Right renal pelvis (tissue), 4 donors: ENCODE measurements at regions not wholly inside any gene's neighbourhood (a gene's known extent, or its start where the extent isn't known, plus 50 kb on each side); places are given as distances from the start of the nearest gene placed in this dataset.

Source experiments
- DNase-seq, 4 donors: peaks; one replicate each; pipeline ENCODE4 v3.0.0-alpha.2; 2013; ENCODE audit warnings: low read depth in 4 of 4, low spot score in 3 of 4, missing footprints in 1 of 4

GRCh38 chr1:81700728-81701470 lies 99.8 kb upstream of the ADGRL2 start:
- no peak for DNase-seq

- no peak for DNase-seq
Observed at GRCh38 chr1:81699234-81699633, 101.5 kb upstream of the ADGRL2 start.

- no peak for DNase-seq
Observed at GRCh38 chr1:81695741-81696140, 105.0 kb upstream of the ADGRL2 start.

DNA sequence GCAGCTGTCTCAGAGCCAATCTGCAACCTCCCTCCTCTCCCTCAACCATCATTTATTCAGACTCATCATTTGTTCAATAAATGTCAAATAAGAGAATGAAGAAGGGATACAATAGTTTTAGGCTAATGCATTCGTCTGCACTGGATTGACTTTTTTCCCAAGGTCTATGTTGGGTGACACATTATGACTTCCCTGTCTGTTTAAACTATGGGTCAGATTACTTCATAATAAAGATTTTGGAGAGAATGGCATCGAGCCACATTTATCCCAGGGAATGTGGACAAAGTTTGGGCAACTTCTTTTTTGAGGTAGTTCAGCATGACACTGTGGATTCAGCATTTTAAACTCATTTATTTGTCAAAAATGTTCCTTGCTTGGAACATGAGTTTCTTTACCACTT lies 107.4 kb upstream of the ADGRL2 start:
- no peak for DNase-seq

- DNase-seq: no peak
Observed at GRCh38 chr1:81690676-81691453, 109.9 kb upstream of the ADGRL2 start.

- no peak for DNase-seq
Observed at GRCh38 chr1:81689531-81689941, 111.2 kb upstream of the ADGRL2 start.

DNA sequence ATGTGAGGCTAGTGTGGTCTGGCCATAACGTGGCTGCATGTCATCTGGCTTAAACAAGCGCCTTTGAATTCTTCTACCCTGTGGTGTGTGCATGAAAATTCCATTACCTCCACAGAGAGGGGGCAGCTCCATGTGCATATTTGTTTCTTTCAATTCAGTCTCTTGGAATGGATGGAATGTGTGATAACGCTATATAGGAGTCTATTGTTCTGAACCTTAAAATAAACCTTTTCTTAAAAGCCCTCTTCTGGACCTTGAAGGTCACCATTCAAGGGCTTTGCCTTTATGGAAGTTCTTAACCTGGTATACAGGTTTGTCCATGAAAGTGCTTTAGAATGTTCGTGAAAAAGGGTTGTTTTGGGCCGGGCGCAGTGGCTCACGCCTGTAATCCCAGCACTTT lies 118.2 kb upstream of the ADGRL2 start:
- DNase-seq: no peak

DNA sequence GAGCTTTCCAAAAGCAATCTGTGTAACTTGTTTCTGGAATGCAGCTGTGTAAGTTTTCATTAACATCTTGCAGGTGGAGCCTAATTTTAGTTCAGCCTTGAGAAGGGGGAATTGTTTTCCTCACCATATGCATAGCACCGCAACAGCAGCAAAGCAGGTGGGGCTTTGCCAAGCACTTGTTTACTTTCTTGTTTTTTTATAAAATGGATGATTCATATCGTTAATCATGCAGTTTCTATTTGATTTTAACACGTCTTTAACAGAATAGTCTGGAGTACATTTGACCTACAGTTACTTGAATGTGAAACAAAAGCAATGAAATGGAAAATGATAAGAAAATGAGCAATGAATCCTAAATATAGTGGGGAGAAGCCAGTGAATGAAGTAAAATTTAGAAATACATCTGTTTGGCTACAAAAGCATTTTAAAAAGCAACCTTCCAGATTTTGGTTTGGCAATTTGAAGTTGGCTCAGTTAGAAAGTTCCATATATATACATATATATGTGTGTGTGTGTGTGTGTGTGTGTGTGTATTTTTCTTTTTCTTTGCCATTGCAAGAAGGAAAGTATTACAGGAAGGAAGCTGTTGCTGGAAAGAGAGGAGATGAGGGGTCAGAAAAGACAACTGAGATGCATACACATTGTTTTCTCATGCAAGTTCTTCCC lies 119.0 kb upstream of the ADGRL2 start:
- no peak for DNase-seq

GRCh38 chr1:81681114-81681513 lies 119.6 kb upstream of the ADGRL2 start:
- DNase-seq: no peak

DNA sequence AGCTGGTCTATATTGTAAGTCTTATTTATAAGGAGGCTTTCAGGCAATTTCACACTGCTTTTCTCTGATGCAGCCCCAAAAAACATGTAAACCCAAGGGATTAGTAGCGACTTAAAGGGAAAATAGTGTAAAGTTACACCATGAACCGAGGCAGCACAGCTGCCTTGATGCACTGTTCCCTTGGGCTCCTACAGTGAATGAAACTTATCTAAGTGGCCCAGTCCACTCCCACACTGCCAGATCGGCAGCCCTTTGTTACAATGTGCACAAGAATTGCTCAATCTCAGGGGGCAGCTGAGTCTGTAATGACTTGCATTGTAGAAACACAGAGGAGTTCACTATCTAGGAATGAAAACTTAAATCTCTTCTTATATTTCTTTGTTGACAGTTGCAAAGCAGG lies 120.8 kb upstream of the ADGRL2 start:
- DNase-seq: no peak

GRCh38 chr1:81678779-81679178 lies 122.0 kb upstream of the ADGRL2 start:
- DNase-seq: no peak

DNA sequence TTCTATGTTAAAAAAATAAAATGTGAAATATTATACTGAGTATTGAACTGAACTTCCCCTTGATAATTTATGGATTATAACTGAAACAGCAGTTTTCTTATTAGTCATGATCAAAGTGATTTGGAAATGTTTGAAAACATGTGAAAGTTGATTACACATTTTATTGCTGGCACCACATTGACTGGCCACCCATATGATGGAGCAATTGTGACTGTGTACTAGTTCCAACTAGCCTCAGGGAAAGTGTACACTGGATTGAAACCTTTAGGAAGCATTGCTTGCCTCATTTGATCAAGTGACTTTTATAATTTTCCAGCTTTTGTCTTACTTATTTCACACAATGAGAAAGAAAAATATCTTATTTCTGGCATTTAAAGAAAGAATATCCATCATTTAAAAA lies 128.0 kb upstream of the ADGRL2 start:
- no peak for DNase-seq

DNA sequence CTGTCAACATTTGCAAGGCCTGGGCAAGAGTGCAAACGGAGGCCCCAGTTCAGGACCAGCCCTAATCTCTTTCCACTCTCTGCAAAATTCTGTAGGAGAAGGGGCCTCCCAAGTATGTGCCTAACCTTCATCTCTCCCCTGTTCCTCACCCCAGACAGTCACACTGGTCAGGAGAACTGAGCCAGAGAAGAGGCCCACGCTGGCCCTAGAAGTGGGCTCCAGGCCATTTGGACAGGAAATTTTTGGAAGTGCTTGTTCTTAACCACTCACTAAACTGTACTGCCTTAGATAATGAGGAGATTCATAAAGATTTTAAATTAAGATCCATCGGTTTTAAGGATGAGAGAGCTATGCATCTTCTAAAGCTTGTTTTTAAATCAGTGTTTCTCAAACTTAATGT lies 129.7 kb upstream of the ADGRL2 start:
- DNase-seq: no peak

GRCh38 chr1:81670286-81670685 lies 130.4 kb upstream of the ADGRL2 start:
- DNase-seq: peak; percentile 28 to 68 (median 61)

- no peak for DNase-seq
Observed at GRCh38 chr1:81666586-81666985, 134.1 kb upstream of the ADGRL2 start.

GRCh38 chr1:81664341-81664740 lies 136.4 kb upstream of the ADGRL2 start:
- DNase-seq: no peak

DNA sequence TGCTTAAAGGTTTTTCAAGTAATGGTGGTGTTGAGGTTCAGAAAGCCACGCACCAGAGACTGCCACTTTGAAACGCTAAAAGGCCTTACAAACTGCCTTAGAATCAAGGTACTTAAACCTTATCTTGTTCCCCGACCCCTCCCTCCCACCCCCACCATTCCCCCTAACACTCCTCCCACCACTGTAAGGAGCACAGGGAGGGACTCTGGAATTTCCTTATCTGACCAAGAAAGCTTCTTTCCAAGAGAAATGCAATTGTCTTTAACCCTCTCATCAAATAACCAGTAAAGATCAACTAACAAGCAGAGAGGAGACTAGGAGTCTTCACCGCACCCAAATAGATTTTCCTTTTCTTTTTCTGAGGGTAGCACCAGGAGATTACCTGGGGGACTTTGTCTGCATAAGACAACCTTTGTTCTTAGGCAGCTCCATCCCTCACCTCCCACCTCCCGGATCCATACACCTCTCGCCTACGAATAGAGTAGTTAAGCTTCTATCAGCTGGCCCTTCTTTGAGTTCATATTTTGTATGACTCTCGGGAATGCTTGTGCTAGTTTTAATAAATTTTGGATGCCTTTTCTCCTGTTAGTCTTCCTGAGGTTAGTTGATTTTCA lies 137.7 kb upstream of the ADGRL2 start:
- no peak for DNase-seq

DNA sequence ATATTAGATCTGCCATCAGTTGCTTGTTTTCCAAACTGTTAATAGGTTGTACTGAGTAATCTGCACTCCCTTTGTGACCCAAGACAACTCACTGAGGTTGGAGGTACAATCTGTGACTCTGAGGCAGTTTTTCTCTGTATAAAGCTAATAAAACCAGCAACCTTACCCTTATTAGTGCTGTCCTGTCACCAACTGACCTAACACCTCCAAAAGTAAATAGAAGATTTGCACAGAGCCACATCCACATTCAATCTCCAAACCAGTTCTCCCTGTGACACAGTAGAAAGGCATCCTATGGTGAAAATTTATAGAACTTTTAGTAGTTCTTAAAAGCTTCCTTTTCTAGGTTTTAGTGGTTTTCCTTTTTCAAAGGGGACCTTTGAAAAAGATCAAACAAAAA lies 140.4 kb upstream of the ADGRL2 start:
- DNase-seq: no peak

GRCh38 chr1:81654657-81655056 lies 146.1 kb upstream of the ADGRL2 start:
- DNase-seq: no peak

DNA sequence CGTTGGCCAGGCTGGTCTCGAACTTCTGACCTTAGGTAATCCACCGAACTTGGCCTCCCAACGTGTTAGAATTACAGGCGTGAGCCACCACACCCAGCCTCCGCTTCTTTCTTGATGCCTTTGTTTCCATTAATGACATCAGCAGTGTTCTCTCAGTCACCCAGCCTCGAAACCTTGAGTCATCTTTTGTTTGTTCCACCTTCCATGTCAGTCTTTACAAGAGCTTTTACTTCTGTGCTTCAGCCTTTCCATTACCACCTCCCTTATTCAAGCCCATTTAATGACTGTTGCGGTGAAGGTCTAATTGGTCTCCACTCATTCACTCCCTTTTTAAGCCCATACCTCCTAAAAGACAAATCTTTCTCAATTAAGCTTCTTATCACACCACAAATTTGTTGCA lies 146.6 kb upstream of the ADGRL2 start:
- DNase-seq: no peak

DNA sequence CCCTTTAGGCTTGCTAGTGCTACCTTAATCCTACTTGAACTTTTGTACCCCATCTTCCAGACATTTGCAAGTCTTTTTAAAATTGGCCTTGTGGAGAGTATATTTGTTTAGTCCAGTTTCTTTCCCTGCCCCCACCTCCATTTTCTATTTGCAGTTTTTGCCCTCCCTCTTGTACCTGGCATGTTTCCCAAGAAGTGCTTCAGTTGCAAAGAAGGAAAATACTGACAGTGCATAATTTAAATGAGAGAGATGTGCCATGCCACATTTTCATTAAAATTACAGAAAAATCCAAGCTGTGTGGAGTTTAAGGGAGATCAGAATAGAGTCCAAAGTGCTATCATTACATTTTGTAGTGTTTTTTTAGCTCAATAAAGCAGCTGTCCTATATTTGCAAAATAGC lies 150.0 kb upstream of the ADGRL2 start:
- DNase-seq: no peak
